ENCODE measurements at regions not wholly inside any gene's neighbourhood (a gene's known extent, or its start where the extent isn't known, plus 50 kb on each side); places are given as distances from the start of the nearest gene placed in this dataset.

- 86% methylated on average over 2 of the region's 2 CpGs; no CpG with 5 or more reads in 1 of the 2 experiments for WGBS, 2 experiments (ENCODE audit: extremely low coverage in 1 of 2, insufficient coverage in 1 of 2, insufficient read length in 1 of 2, insufficient replicate concordance in 2 of 2, low coverage in 1 of 2, low lambda C conversion rate in 2 of 2, missing lambda C conversion rate in 1 of 2)
- CTCF ChIA-PET (ENCODE audit: partially characterized antibody) = interaction anchor here (0.7 kb wide), 1 partner anchor 925 kb away, joined by 4 read pairs; no protein-coding TSS in a partner anchor
- H3K18ac ChIP-seq (ENCODE audit: extremely low read depth, low read length) = no peak overlapping the region
Measured at GRCh38 chr5:124111886-124112285, 599.9 kb downstream of the CSNK1G3 start.

More at GRCh38 chr5:124111886-124112285, 599.9 kb downstream of the CSNK1G3 start:
- Histone ChIP-seq H3K4me2 (ENCODE audit: insufficient read depth in 1 of 2, low read depth in 2 of 2, low read length in 2 of 2) (no peak overlapping the region), H3K23ac (ENCODE audit: insufficient read length) (no peak overlapping the region), H3K79me2 (ENCODE audit: control insufficient read depth in 1 of 2, insufficient read depth in 2 of 2, low read length in 2 of 2) (no peaks in the 10 kb centered on the region), H3K4me1 (replicated peaks in 1 of 4; ENCODE audit: control insufficient read depth in 3 of 4, insufficient read depth in 4 of 4, low read length in 3 of 4) (peaks cover 0 to 4% (median 1%) of the 10 kb centered on the region in 4 experiments; a peak in 3 of 7 replicates), H2AFZ (ENCODE audit: low read length) (no peak overlapping the region), H3K14ac (ENCODE audit: insufficient read length) (no peak overlapping the region), H4K8ac (ENCODE audit: extremely low read depth, insufficient read depth, low read length) (no peak overlapping the region), H3K9ac (replicated peaks in 1 of 4; ENCODE audit: extremely low read depth in 1 of 4, low read depth in 3 of 4, low read length in 3 of 4) (no peak overlapping the region), H3K23me2 (ENCODE audit: low read depth, low read length) (no peaks in the 10 kb centered on the region), H2BK12ac (ENCODE audit: low read depth, low read length) (no peak overlapping the region), H3K9me3 (ENCODE audit: insufficient read depth in 2 of 2, low read depth in 1 of 2, low read length in 1 of 2) (no peaks in the 10 kb centered on the region), H3K27me3 (replicated peaks in 1 of 4; ENCODE audit: control insufficient read depth in 3 of 4, extremely low read depth in 1 of 4, insufficient read depth in 3 of 4, low read length in 3 of 4) (no peaks in the 10 kb centered on the region), H2AK5ac (ENCODE audit: low read depth, low read length) (no peak overlapping the region), H3K56ac (replicated peaks; ENCODE audit: insufficient read length, low read depth, low read length) (no peak overlapping the region), H4K5ac (ENCODE audit: insufficient read length, low read depth, low read length) (no peak overlapping the region), H3K36me3 (ENCODE audit: control insufficient read depth in 2 of 4, insufficient read depth in 4 of 4, low read length in 3 of 4) (no peaks in the 10 kb centered on the region), H3K79me1 (ENCODE audit: low read depth, low read length) (no peaks in the 10 kb centered on the region), H2BK120ac (replicated peaks; ENCODE audit: low read depth, low read length) (no peak overlapping the region), H4K91ac (replicated peaks; ENCODE audit: insufficient read length, low read length) (no peak overlapping the region), H2BK20ac (ENCODE audit: low read length) (0 out of 2 replicates have a peak overlapping the region, but pooled peaks have one; percentile 7), H3K4ac (replicated peaks; ENCODE audit: insufficient read length, low read depth, low read length) (no peak overlapping the region), H3K4me3 (ENCODE audit: extremely low read depth in 1 of 4, insufficient read depth in 2 of 4, low read depth in 3 of 4, low read length in 4 of 4) (no peak overlapping the region), H3K27ac (ENCODE audit: low read depth, low read length) (no peak overlapping the region), H2BK5ac (ENCODE audit: low read depth, low read length) (no peak overlapping the region), H2BK15ac (ENCODE audit: low read length) (no peak overlapping the region), H4K20me1 (replicated peaks in 1 of 2; ENCODE audit: control insufficient read depth in 1 of 2, insufficient read depth in 2 of 2, low read length in 2 of 2) (no peaks in the 10 kb centered on the region)
- no peak for TF ChIP-seq RXRA (IDR thresholded peaks at IDR 0.05; ENCODE audit: insufficient read depth, low read depth, low read length)
- TF ChIP-seq SRF (IDR thresholded peaks at IDR 0.05; ENCODE audit: low read depth, low read length) = no peak
- no peak for TF ChIP-seq SIRT6 (IDR thresholded peaks at IDR 0.05; ENCODE audit: low read length)
- TF ChIP-seq ZNF274 (IDR thresholded peaks at IDR 0.05; ENCODE audit: borderline replicate concordance, extremely low read depth, low read length) = no peak
- TF ChIP-seq YY1 (IDR thresholded peaks at IDR 0.05; ENCODE audit: low read depth, low read length) = no peak
- no peak for FAIRE-seq
- DNase-seq (ENCODE audit: low read depth in 1 of 2, low spot score in 2 of 2) = no peak
- POLR2A ChIA-PET (ENCODE audit: partially characterized antibody) = no interaction called here

Measured in H1 (cell line).